Sigmoid colon (tissue), 4 donors: ENCODE measurements at regions not wholly inside any gene's neighbourhood (a gene's known extent, or its start where the extent isn't known, plus 50 kb on each side); places are given as distances from the start of the nearest gene placed in this dataset.

Experiments used
- EP300 ChIP-seq, 4 donors: sonication (generic); formaldehyde crosslinking; IDR thresholded peaks; one replicate each; pipeline ENCODE4 v1.6.1; 2017; ENCODE audit warnings: antibody characterized with exemption in 4 of 4
- POLR2A ChIP-seq, 2 donors: fragments of 450-650 bp; IDR thresholded peaks; one replicate each; pipeline ENCODE4 v1.6.1; 2016; ENCODE audit warnings: antibody characterized with exemption in 2 of 2, mild to moderate bottlenecking in 2 of 2, moderate library complexity in 2 of 2
- POLR2AphosphoS5 ChIP-seq, 4 donors: sonication (generic); formaldehyde crosslinking; IDR thresholded peaks; one replicate each; pipeline ENCODE4 v1.6.1; 2017; ENCODE audit warnings: antibody characterized with exemption in 4 of 4
- TF ChIP-seq, protein P1 (sequence below), 4 experiments: fragments of 450-650 bp in 3 of 4; fragments of 200-600 bp in 1 of 4; IDR thresholded peaks; one replicate each; pipeline ENCODE4 v1.5.1; 2016 to 2019; ENCODE audit warnings: antibody characterized with exemption in 4 of 4, mild to moderate bottlenecking in 3 of 4, moderate library complexity in 2 of 4

- TF ChIP-seq, protein P1, sequence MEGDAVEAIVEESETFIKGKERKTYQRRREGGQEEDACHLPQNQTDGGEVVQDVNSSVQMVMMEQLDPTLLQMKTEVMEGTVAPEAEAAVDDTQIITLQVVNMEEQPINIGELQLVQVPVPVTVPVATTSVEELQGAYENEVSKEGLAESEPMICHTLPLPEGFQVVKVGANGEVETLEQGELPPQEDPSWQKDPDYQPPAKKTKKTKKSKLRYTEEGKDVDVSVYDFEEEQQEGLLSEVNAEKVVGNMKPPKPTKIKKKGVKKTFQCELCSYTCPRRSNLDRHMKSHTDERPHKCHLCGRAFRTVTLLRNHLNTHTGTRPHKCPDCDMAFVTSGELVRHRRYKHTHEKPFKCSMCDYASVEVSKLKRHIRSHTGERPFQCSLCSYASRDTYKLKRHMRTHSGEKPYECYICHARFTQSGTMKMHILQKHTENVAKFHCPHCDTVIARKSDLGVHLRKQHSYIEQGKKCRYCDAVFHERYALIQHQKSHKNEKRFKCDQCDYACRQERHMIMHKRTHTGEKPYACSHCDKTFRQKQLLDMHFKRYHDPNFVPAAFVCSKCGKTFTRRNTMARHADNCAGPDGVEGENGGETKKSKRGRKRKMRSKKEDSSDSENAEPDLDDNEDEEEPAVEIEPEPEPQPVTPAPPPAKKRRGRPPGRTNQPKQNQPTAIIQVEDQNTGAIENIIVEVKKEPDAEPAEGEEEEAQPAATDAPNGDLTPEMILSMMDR (IDR thresholded peaks at IDR 0.05): no peak
- no peak for TF ChIP-seq POLR2A (IDR thresholded peaks at IDR 0.05)
- TF ChIP-seq EP300 (IDR thresholded peaks at IDR 0.05): no peak
- no peak for TF ChIP-seq POLR2AphosphoS5 (IDR thresholded peaks at IDR 0.05)
Observed at GRCh38 chr4:182179751-182180150, 63.5 kb upstream of the TENM3 start.
